Esophagus squamous epithelium (tissue), 5 donors: ENCODE measurements at regions not wholly inside any gene's neighbourhood (a gene's known extent, or its start where the extent isn't known, plus 50 kb on each side); places are given as distances from the start of the nearest gene placed in this dataset.

Experiments
- DNase-seq: peaks from one replicate; lab custom pipeline; 2025; lab: John Stamatoyannopoulos, UW
- H3K27ac ChIP-seq, 4 donors: fragments of 200-600 bp; sonication (generic); one replicate each; pipeline ENCODE4 v1.5.1; 2016 to 2019; ENCODE audit warnings: mild to moderate bottlenecking in 1 of 4
- H3K27me3 ChIP-seq, 4 donors: fragments of 200-600 bp; sonication (generic); 1 replicate in 3 of 4; 2 replicates in 1 of 4; pipeline versions ENCODE4 v1.5.1 to v1.6.0; 2017 to 2021; ENCODE audit warnings: antibody characterized with exemption in 1 of 4
- H3K36me3 ChIP-seq, 3 donors: fragments of 200-600 bp; sonication (generic); one replicate each; pipeline ENCODE4 v1.5.1; 2016 to 2019
- H3K4me1 ChIP-seq, 3 donors: fragments of 200-600 bp; sonication (generic); one replicate each; pipeline ENCODE4 v1.5.1; 2017 to 2019
- H3K4me3 ChIP-seq, 4 donors: fragments of 200-600 bp; sonication (generic); 1 replicate in 3 of 4; 2 replicates in 1 of 4; pipeline ENCODE4 v1.5.1; 2016 to 2019; ENCODE audit warnings: mild to moderate bottlenecking in 2 of 4, moderate library complexity in 1 of 4
- H3K9me3 ChIP-seq, 3 donors: fragments of 200-600 bp; sonication (generic); one replicate each; pipeline ENCODE4 v1.5.1; 2016 to 2019
- POLR2A ChIP-seq, 4 donors: fragments of 450-650 bp; IDR thresholded peaks; one replicate each; pipeline ENCODE4 v1.6.1; 2017; ENCODE audit warnings: antibody characterized with exemption in 4 of 4, mild to moderate bottlenecking in 4 of 4, moderate library complexity in 3 of 4
- WGBS, 2 donors: methylation state at CpG; one replicate each; pipeline ENCODE4 v1.1.5; 2018; 5-methylcytosine and 5-hydroxymethylcytosine counted together
- intact Hi-C: fragments of 100-400 bp; cut with DNase I; formaldehyde crosslinking; loops from one replicate; pipeline ENCODE4 v1.15.0; 2022
- TF ChIP-seq, protein P1 (sequence below), 6 experiments: fragments of 450-650 bp in 4 of 6; fragments of 200-600 bp in 2 of 6; sonication (generic) in 2 of 6; IDR thresholded peaks; one replicate each; pipeline ENCODE4 v1.5.1; 2016 to 2019; ENCODE audit warnings: antibody characterized with exemption in 6 of 6, mild to moderate bottlenecking in 4 of 6, moderate library complexity in 4 of 6
- donor health status: DM: yes; HTN: yes; CAD: no.

DNA sequence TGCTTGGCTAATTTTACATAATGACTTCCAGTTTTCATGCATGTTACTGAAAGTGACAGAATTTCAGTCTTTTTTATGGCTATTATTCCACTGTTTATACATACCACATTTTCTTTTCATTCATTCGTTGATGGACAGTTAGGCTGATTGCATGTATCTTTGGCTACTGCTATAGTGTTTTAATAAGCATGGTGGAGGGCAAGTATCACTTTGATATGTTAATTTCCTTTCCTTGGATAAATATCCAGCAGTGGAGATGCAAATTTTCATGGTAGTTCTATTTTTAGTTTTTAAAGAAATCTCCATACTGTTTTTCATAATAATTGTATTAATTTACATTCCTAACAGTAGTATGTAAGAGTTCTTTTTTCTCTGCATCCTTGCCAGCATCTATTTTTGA, 297.9 kb downstream of the PRR16 start:
- TF ChIP-seq, protein P1, sequence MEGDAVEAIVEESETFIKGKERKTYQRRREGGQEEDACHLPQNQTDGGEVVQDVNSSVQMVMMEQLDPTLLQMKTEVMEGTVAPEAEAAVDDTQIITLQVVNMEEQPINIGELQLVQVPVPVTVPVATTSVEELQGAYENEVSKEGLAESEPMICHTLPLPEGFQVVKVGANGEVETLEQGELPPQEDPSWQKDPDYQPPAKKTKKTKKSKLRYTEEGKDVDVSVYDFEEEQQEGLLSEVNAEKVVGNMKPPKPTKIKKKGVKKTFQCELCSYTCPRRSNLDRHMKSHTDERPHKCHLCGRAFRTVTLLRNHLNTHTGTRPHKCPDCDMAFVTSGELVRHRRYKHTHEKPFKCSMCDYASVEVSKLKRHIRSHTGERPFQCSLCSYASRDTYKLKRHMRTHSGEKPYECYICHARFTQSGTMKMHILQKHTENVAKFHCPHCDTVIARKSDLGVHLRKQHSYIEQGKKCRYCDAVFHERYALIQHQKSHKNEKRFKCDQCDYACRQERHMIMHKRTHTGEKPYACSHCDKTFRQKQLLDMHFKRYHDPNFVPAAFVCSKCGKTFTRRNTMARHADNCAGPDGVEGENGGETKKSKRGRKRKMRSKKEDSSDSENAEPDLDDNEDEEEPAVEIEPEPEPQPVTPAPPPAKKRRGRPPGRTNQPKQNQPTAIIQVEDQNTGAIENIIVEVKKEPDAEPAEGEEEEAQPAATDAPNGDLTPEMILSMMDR (IDR thresholded peaks at IDR 0.05), result no peak
- no peak for TF ChIP-seq POLR2A (IDR thresholded peaks at IDR 0.05)
- Histone ChIP-seq H3K4me1 (no peaks in the 10 kb centered on the region), H3K4me3 (no peak overlapping the region), H3K9me3 (no peaks in the 10 kb centered on the region), H3K27me3 (no peaks in the 10 kb centered on the region), H3K36me3 (no peaks in the 10 kb centered on the region), H3K27ac (no peak overlapping the region)
- intact Hi-C loops, result no loop called here
- 31 to 48% methylated on average over 1 of the region's 1 CpG for WGBS, 2 donors
- no peak for DNase-seq

DNA sequence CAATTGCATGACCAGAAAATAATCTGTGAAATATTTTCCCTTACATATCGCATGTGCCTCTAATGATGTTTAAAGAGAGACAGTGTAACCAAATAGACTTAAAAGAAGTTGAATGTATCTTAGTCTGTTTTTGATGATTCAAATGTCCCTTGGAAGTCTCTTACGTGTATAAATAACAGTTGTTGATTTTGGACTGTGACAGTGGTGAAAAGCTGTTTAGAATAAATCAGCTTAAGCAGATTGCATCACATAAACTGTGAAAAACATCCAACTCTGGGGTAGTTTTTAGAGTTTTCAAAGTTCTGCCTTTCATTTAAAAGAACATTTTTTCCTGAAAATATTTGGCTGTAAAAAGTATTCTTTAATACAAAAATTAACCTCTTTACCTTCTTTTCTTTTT, 301.1 kb downstream of the PRR16 start:
- no peaks in the 10 kb centered on the region for H3K4me1 ChIP-seq
- intact Hi-C loops, result no loop called here
- H3K27ac ChIP-seq, result no peak overlapping the region
- no peak for DNase-seq
- TF ChIP-seq, protein P1 (IDR thresholded peaks at IDR 0.05), result no peak
- no peak for TF ChIP-seq POLR2A (IDR thresholded peaks at IDR 0.05)
- H3K27me3 ChIP-seq, result no peaks in the 10 kb centered on the region
- no peak overlapping the region for H3K4me3 ChIP-seq
- H3K36me3 ChIP-seq, result no peaks in the 10 kb centered on the region
- H3K9me3 ChIP-seq, result no peaks in the 10 kb centered on the region
- WGBS, 2 donors, result 40 to 51% methylated on average over 2 of the region's 2 CpGs

DNA sequence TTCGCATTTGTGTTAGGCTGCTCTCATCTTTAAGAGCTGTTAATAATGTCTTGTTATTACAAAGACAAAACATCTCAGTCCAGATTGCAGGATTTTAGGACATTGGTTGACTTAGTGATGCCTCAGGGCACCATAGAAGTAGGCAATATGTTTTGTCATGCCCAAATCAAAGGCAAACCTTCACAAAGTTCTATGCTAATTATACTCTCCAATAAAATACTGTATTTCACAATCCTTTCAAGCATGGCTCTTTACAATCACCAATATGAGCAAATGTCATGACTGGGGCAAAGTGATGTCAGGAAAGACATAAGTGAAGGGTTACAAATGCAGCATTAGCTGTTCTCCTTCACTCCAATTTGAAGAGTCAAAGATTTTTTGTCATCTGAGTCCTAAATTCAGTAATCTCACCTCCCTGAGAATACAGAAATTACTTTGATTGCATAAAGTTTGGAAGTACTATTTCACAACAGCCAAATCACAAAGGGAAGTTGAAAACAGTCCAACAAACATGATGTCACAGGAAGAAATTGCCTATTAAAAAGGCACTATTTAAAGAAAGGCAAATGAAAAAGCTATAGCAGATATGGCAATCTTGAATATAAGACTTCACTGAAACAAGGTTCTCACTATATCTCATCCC, 303.2 kb downstream of the PRR16 start:
- H3K9me3 ChIP-seq, result no peaks in the 10 kb centered on the region
- H3K27me3 ChIP-seq, result no peaks in the 10 kb centered on the region
- TF ChIP-seq, protein P1 (IDR thresholded peaks at IDR 0.05), result no peak
- no peak for TF ChIP-seq POLR2A (IDR thresholded peaks at IDR 0.05)
- no peaks in the 10 kb centered on the region for H3K36me3 ChIP-seq
- 30 to 50% methylated on average over 1 of the region's 1 CpG for WGBS, 2 donors
- intact Hi-C loops, result no loop called here
- DNase-seq, result no peak
- no peaks in the 10 kb centered on the region for H3K4me1 ChIP-seq
- no peak overlapping the region for H3K4me3 ChIP-seq
- no peak overlapping the region for H3K27ac ChIP-seq

DNA sequence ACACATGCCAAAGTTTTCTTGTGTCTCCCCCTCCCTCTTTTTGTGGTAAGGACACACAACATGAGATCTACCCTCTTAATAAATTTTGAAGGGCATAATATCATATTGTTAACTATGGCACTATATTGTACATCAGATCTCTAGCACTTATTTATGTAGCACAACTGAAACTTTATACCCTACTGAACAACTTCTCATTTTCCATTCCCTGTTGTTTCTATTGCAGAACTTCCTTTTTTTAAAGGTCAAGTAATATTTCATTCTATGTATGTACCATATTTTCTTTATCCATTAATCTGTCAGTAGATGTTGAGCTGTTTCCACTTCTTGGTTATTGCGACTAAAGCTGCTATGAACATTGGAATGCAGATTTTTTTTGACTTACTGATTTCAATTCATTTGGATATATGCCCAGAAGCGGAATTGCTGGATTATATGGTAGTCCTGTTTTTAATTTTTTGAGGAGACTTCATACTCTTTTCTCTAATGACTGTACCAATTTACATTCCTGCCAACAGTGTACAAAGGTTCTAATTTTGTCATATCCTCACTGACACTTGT, 305.3 kb downstream of the PRR16 start:
- DNase-seq, result no peak
- no peak overlapping the region for H3K27ac ChIP-seq
- H3K36me3 ChIP-seq, result no peaks in the 10 kb centered on the region
- no peak overlapping the region for H3K4me3 ChIP-seq
- WGBS, 2 donors, result 50 to 56% methylated on average over 2 of the region's 2 CpGs
- H3K9me3 ChIP-seq, result no peaks in the 10 kb centered on the region
- intact Hi-C loops, result no loop called here
- no peaks in the 10 kb centered on the region for H3K4me1 ChIP-seq
- no peak for TF ChIP-seq POLR2A (IDR thresholded peaks at IDR 0.05)
- TF ChIP-seq, protein P1 (IDR thresholded peaks at IDR 0.05), result no peak
- no peaks in the 10 kb centered on the region for H3K27me3 ChIP-seq

DNA sequence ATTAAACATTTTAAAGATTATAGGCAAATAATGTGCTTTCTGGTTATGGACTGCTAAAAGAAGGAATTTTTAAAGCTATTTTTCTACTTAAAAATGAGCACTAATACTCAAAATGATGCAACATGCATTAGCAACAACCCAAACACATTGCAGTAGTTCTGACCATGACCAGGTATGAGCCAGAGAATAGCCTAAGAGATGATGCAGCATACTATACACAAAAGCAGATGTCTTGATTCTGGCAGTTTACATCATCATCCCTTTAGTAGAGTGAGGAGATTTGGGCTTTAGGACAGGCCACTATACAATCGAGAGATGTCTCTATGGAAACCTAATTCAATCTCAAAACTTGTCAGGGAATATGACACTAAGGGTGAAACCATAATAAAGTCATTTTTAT, 307.1 kb downstream of the PRR16 start:
- H3K27me3 ChIP-seq, result no peaks in the 10 kb centered on the region
- H3K9me3 ChIP-seq, result no peaks in the 10 kb centered on the region
- no peak overlapping the region for H3K4me3 ChIP-seq
- H3K36me3 ChIP-seq, result no peaks in the 10 kb centered on the region
- TF ChIP-seq POLR2A (IDR thresholded peaks at IDR 0.05), result no peak
- TF ChIP-seq, protein P1 (IDR thresholded peaks at IDR 0.05), result no peak
- H3K27ac ChIP-seq, result no peak overlapping the region
- no peaks in the 10 kb centered on the region for H3K4me1 ChIP-seq
- WGBS, 2 donors, result 57 to 64% methylated on average over 1 of the region's 1 CpG
- no peak for DNase-seq
- intact Hi-C loops, result no loop called here
